Activated CD8-positive, alpha-beta T cell treated with anti-CD3 and anti-CD28 coated beads, Interleukin-2, amount 10 ng/mL, durations not matched to agents 7 days and 5 days (primary cell): ENCODE measurements at regions not wholly inside any gene's neighbourhood (a gene's known extent, or its start where the extent isn't known, plus 50 kb on each side); places are given as distances from the start of the nearest gene placed in this dataset.

Experiments
- ATAC-seq: fragments of 150-1000 bp; cut with Tn5 transposase; one replicate; pipeline ENCODE4 v1.10.0; 2021; ENCODE audit warnings: moderate library complexity
- CTCF ChIA-PET: fragments of 350-600 bp; sonication (Branson Sonifier 250); formaldehyde crosslinking; loops from one replicate; lab custom pipeline; 2021; ENCODE audit warnings: antibody characterized with exemption; lab: Charles Lee
- POLR2A ChIA-PET: fragments of 350-600 bp; sonication (Branson Sonifier 250); formaldehyde crosslinking; loops from one replicate; lab custom pipeline; 2021; ENCODE audit warnings: antibody characterized with exemption; lab: Charles Lee
- DNase-seq: peaks from one replicate; pipeline ENCODE4 v3.0.0-alpha.2; 2020
- H3K27ac Mint-ChIP-seq: one replicate; pipeline ENCODE4 v1.8.0; 2021; ENCODE audit warnings: mild to moderate bottlenecking, mixed read lengths
- H3K27me3 Mint-ChIP-seq: one replicate; pipeline ENCODE4 v1.8.0; 2021; ENCODE audit warnings: low read depth, mixed read lengths
- H3K36me3 Mint-ChIP-seq: one replicate; pipeline ENCODE4 v1.8.0; 2021; ENCODE audit warnings: low read depth, mixed read lengths
- H3K4me1 Mint-ChIP-seq: one replicate; pipeline ENCODE4 v1.8.0; 2021; ENCODE audit warnings: low read depth, mixed read lengths
- H3K4me3 Mint-ChIP-seq: one replicate; pipeline ENCODE4 v1.8.0; 2021; ENCODE audit warnings: mild to moderate bottlenecking, mixed read lengths
- H3K9me3 Mint-ChIP-seq: one replicate; pipeline ENCODE4 v1.8.0; 2022; ENCODE audit warnings: mixed read lengths; ENCODE audit not compliant: insufficient read depth

- ATAC-seq (no peak), DNase-seq (no peak)
- H3K9me3 Mint-ChIP-seq, result no peaks in the 10 kb centered on the region
- peaks cover 6% of the 10 kb centered on the region for H3K27me3 Mint-ChIP-seq
- no peak overlapping the region for H3K27ac Mint-ChIP-seq
- CTCF ChIA-PET, result no interaction called here
- no peak overlapping the region for H3K4me3 Mint-ChIP-seq
- POLR2A ChIA-PET, result no interaction called here
- no peaks in the 10 kb centered on the region for H3K4me1 Mint-ChIP-seq
- no peaks in the 10 kb centered on the region for H3K36me3 Mint-ChIP-seq
Observed at GRCh38 chr10:27433976-27434375, 70.1 kb upstream of the RAB18 start.

GRCh38 chr10:27426948-27427467, 77.1 kb upstream of the RAB18 start:
- ATAC-seq, result no peak
- Mint-ChIP-seq H3K9me3 (no peaks in the 10 kb centered on the region), H3K4me3 (no peak overlapping the region), H3K36me3 (no peaks in the 10 kb centered on the region), H3K4me1 (no peaks in the 10 kb centered on the region), H3K27ac (no peak overlapping the region), H3K27me3 (peaks cover 3% of the 10 kb centered on the region)
- CTCF ChIA-PET, result no interaction called here
- DNase-seq, result no peak
- POLR2A ChIA-PET, result no interaction called here

GRCh38 chr10:27413831-27414348, 90.2 kb upstream of the RAB18 start:
- DNase-seq, result no peak
- H3K27me3 Mint-ChIP-seq, result peaks cover 11% of the 10 kb centered on the region
- CTCF ChIA-PET, result no interaction called here
- no peaks in the 10 kb centered on the region for H3K4me1 Mint-ChIP-seq
- no peaks in the 10 kb centered on the region for H3K36me3 Mint-ChIP-seq
- H3K27ac Mint-ChIP-seq, result no peak overlapping the region
- ATAC-seq, result no peak
- no peaks in the 10 kb centered on the region for H3K9me3 Mint-ChIP-seq
- POLR2A ChIA-PET, result no interaction called here
- H3K4me3 Mint-ChIP-seq, result no peak overlapping the region

- H3K36me3 Mint-ChIP-seq, result no peaks in the 10 kb centered on the region
- DNase-seq (no peak), ATAC-seq (no peak)
- no peak overlapping the region for H3K4me3 Mint-ChIP-seq
- peaks cover 13% of the 10 kb centered on the region for H3K27me3 Mint-ChIP-seq
- H3K27ac Mint-ChIP-seq, result no peak overlapping the region
- ChIA-PET POLR2A (no interaction called here), CTCF (no interaction called here)
- no peaks in the 10 kb centered on the region for H3K4me1 Mint-ChIP-seq
- no peaks in the 10 kb centered on the region for H3K9me3 Mint-ChIP-seq
Observed at GRCh38 chr10:27413387-27413786, 90.7 kb upstream of the RAB18 start.

DNA sequence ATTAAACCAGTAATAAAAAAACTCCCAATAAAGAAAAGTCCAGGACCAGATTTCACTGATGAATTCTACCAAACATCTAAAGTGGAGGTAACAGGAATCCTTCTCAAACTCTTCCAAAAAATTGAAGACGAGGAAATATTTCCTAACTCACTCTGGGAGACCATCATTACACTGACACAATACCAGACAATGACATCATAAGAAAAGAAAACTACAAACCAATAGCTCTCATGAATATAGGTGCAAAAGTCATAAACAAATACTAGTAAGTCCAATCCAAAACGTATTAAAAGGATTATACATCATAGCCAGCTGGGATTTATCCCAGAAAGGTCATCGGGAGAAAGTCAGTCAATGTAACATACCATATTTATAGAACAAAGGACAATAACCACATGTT, 94.0 kb upstream of the RAB18 start:
- no peak for ATAC-seq
- ChIA-PET POLR2A (no interaction called here), CTCF (interaction anchor here (1.1 kb wide), 1 partner anchor 430 kb away, joined by 4 read pairs; no protein-coding TSS in a partner anchor)
- DNase-seq, result no peak
- H3K4me1 Mint-ChIP-seq, result no peaks in the 10 kb centered on the region
- H3K4me3 Mint-ChIP-seq, result no peak overlapping the region
- no peaks in the 10 kb centered on the region for H3K36me3 Mint-ChIP-seq
- no peak overlapping the region for H3K27ac Mint-ChIP-seq
- no peaks in the 10 kb centered on the region for H3K9me3 Mint-ChIP-seq
- peaks cover 12% of the 10 kb centered on the region for H3K27me3 Mint-ChIP-seq

DNA sequence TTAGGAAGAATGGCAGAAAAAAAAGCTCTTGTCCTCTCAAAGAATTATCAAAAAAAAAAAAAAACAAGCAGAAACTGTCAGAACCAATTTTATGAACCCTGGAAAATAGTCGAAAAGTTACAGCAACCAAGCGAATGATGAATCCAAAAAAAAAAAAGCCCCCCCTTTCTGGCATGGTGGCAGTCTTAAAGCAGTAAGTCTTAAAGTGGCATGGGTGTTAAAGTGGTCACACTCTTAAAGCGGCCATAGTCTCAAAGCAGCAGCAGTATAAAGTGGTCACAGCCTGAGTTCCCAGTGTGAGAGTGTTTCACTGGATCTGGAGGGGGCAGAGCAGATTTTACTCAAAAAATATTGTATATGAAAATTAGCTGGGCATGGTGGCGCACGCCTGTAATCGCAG, 96.8 kb upstream of the RAB18 start:
- ATAC-seq, result no peak
- H3K9me3 Mint-ChIP-seq, result no peaks in the 10 kb centered on the region
- peaks cover 7% of the 10 kb centered on the region for H3K27me3 Mint-ChIP-seq

DNA sequence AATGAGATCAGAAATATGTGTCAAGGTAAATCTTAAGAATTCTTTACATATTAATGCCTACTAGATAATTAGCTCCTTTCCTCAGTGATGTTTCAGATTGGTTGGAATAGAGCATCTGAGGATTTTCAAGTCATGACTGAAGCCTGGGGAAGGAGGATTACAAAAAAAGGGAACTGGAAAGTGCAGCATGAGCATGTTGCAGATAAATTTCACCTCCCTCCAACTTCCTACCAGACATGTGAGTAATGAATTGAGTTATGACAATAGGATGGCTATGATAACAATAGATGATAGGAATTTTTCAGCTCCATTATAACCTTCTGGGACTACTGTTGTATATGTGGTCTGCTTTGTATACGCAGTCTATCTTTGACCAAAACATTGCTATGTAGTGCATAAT, 104.2 kb upstream of the RAB18 start:
- Mint-ChIP-seq H3K9me3 (no peaks in the 10 kb centered on the region), H3K36me3 (no peaks in the 10 kb centered on the region), H3K4me3 (no peak overlapping the region), H3K27ac (no peak overlapping the region), H3K4me1 (no peaks in the 10 kb centered on the region), H3K27me3 (peaks cover 10% of the 10 kb centered on the region)
- ChIA-PET POLR2A (no interaction called here), CTCF (no interaction called here)
- ATAC-seq, result no peak
- DNase-seq, result no peak

More for the DNA sequence above, 96.8 kb upstream of the RAB18 start:
- no peak for DNase-seq
- POLR2A ChIA-PET, result no interaction called here
- H3K4me1 Mint-ChIP-seq, result no peaks in the 10 kb centered on the region
- H3K36me3 Mint-ChIP-seq, result no peaks in the 10 kb centered on the region
- CTCF ChIA-PET, result no interaction called here
- no peak overlapping the region for H3K27ac Mint-ChIP-seq
- no peak overlapping the region for H3K4me3 Mint-ChIP-seq

DNA sequence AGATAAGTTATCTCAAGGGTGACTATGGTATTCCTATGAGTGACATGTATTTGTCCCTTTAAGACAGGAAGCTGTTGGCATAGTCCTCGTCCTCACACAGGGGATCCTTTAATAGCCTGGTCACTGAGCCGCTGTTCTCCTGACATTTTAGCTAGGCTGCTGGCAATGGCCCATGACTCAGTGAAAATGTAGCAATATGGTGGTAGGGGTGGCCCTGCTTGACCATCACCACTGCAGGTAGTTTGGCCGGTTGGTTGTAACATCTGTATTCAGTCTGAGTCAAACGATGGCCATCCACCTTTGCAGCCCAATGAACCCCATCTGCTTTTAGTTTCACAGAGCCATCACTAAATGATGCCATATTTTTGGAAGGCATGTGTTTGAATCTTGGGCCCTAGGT, 110.1 kb upstream of the RAB18 start:
- peaks cover 13% of the 10 kb centered on the region for H3K27me3 Mint-ChIP-seq
- ChIA-PET POLR2A (no interaction called here), CTCF (no interaction called here)
- H3K4me1 Mint-ChIP-seq, result no peaks in the 10 kb centered on the region
- DNase-seq, result no peak
- H3K36me3 Mint-ChIP-seq, result no peaks in the 10 kb centered on the region
- H3K4me3 Mint-ChIP-seq, result no peak overlapping the region
- no peak overlapping the region for H3K27ac Mint-ChIP-seq
- no peaks in the 10 kb centered on the region for H3K9me3 Mint-ChIP-seq
- no peak for ATAC-seq

DNA sequence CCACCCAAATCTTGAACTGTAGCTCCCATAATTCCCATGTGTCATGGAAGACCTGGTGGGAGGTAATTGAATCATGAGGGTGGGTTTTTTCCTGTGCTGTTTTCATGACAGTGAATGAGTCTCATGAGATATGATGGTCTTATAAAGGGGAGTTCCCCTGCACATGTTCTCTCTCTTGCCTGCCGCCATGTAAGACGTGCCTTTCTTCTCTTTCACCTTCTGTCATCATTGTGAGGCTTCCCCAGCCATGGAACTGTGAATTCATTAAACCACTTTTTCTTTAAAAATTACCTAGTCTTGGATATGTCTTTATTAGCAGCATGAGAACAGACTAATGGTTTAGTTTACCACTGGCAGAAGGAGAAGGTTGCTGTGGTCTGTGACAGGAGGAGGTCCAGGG, 111.5 kb upstream of the RAB18 start:
- Mint-ChIP-seq H3K27ac (no peak overlapping the region), H3K4me3 (no peak overlapping the region), H3K36me3 (no peaks in the 10 kb centered on the region), H3K4me1 (no peaks in the 10 kb centered on the region), H3K9me3 (no peaks in the 10 kb centered on the region), H3K27me3 (peaks cover 16% of the 10 kb centered on the region)
- CTCF ChIA-PET, result no interaction called here
- DNase-seq, result no peak
- no peak for ATAC-seq
- POLR2A ChIA-PET, result no interaction called here

DNA sequence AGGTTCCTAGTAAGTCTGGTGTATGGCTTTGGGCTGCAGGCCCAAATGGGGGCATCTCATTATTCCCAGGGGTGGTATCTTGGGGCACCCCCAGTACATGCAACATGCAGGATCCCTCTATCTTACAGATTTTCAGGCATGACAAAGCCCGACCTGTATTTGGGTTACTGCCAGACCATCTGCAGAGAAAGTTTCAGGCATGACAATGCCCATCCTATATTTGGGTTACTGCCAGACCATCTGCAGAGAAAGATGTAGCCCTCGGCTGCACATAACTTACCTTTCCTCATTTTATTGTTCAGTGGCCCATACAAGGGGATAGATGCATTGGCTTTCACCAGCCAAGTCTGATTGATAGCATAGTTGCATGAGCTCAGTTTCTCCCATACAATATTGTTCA, 112.2 kb upstream of the RAB18 start:
- Mint-ChIP-seq H3K27me3 (peaks cover 16% of the 10 kb centered on the region), H3K4me3 (no peak overlapping the region), H3K4me1 (no peaks in the 10 kb centered on the region), H3K36me3 (no peaks in the 10 kb centered on the region), H3K9me3 (no peaks in the 10 kb centered on the region), H3K27ac (no peak overlapping the region)
- no peak for DNase-seq
- ATAC-seq, result no peak
- ChIA-PET CTCF (no interaction called here), POLR2A (no interaction called here)

DNA sequence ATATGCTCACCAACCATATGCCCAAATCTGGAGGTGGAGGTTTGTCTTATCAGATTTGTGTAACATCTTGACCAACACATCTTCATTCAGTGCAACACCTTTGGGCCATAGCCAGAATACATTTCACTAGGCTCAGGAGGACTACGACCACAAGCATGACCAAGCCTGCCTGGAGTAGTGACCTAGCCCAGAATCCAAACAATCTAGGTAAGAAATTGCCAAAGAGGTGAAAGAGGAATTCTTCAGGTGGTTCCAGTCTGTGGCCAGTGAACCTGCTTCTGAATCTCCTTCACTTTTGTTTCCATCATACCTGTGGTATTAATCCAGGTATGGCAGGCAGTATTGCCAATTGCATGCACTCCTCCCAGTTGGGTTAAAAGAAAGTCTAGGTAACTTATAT, 112.8 kb upstream of the RAB18 start:
- DNase-seq (no peak), ATAC-seq (no peak)
- H3K27ac Mint-ChIP-seq, result no peak overlapping the region
- H3K4me1 Mint-ChIP-seq, result no peaks in the 10 kb centered on the region
- H3K36me3 Mint-ChIP-seq, result no peaks in the 10 kb centered on the region
- ChIA-PET CTCF (no interaction called here), POLR2A (no interaction called here)
- no peak overlapping the region for H3K4me3 Mint-ChIP-seq
- peaks cover 20% of the 10 kb centered on the region for H3K27me3 Mint-ChIP-seq
- no peaks in the 10 kb centered on the region for H3K9me3 Mint-ChIP-seq

DNA sequence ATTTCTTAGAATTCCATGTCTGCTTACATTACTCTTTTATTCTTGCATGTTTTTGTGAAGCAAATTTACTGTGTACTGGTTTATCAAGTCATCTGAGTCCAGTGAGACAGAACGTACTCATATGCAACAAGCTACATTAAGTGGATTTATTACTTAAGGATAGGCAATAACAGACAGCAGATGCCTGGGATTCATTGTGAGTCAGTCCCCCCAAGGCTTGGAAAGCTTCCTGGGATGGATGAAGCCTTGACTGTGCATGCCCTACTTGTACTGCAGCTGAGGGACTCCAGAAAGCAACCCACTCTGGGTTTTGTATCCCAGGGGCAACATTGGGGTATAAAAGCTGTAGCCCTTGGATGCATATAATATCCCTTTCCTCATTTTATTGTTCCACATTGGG, 113.4 kb upstream of the RAB18 start:
- Mint-ChIP-seq H3K27ac (no peak overlapping the region), H3K36me3 (no peaks in the 10 kb centered on the region), H3K4me1 (no peaks in the 10 kb centered on the region), H3K27me3 (peaks cover 22% of the 10 kb centered on the region), H3K9me3 (no peaks in the 10 kb centered on the region), H3K4me3 (no peak overlapping the region)
- no peak for DNase-seq
- no peak for ATAC-seq
- ChIA-PET CTCF (no interaction called here), POLR2A (no interaction called here)

DNA sequence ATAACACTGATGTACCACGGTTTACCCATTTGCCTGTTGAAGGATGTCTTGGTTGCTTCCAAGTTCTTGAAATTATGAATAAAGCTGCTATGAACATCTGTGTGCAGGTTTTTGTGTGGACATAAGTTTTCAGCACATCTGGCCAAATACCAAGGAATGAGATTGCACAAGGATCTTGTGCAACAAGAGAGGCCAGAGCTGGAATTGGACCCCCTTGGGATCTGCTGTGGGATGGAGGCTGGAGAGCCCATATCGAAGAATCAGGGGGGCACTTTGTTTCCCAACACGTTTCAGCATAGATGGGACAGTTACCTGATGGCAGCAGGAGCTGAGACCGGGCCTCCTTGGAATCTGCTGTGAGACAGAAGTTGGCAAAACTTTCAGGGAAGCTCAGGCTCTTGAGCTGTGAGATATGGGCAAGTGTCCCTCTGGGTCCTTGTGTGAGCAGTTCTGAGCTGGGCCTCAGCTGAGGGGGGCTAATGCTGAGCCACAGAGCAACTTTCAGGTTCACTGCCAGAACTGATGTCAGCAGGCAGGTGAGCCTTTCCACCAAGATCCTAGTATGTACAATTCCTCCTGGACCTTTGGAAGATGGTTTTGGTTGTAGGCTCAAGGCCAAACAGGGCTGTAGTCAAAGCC, 115.2 kb upstream of the RAB18 start:
- Mint-ChIP-seq H3K4me1 (no peaks in the 10 kb centered on the region), H3K36me3 (no peaks in the 10 kb centered on the region), H3K27me3 (peaks cover 23% of the 10 kb centered on the region), H3K4me3 (no peak overlapping the region), H3K27ac (no peak overlapping the region), H3K9me3 (no peaks in the 10 kb centered on the region)
- ATAC-seq (no peak), DNase-seq (no peak)
- CTCF ChIA-PET, result no interaction called here
- POLR2A ChIA-PET, result no interaction called here
